ENCODE measurements at regions not wholly inside any gene's neighbourhood (a gene's known extent, or its start where the extent isn't known, plus 50 kb on each side); places are given as distances from the start of the nearest gene placed in this dataset.
"Not testable (repeated sequence)": the region's sequence is repeated elsewhere in the genome, so short reads cannot be mapped to it uniquely, and the experiment has no call there.

- no peak for DNase-seq (ENCODE audit: low read depth)
Measured at GRCh38 chr15:68482246-68482645, 50.3 kb upstream of the ITGA11 start.

DNA sequence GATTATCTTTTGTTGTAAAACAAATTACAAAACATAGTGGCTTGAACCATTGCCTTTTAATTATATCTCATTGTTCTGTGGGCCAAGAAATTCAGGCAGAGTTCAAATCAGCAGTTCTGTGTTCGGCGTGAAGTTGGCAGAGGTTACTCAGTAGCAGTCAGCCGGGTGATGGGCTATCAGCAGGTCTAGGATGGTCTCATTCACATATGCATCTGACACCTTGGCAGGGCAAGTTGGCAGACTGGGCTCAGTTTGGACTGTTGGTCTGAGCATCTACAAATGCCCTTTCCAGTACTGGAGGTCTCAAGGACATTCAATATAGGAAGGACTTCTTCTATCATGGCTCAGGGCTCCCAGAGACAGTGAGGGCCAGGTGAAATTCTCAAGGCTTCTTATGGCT is 51.2 kb upstream of the ITGA11 start:
- no peak for DNase-seq (ENCODE audit: low read depth)

GRCh38 chr15:68484220-68484619 is 52.3 kb upstream of the ITGA11 start:
- DNase-seq (ENCODE audit: low read depth) = no peak

GRCh38 chr15:68484696-68485400 is 52.9 kb upstream of the ITGA11 start:
- peak; percentile 87 for DNase-seq (ENCODE audit: low read depth)

- no peak for DNase-seq (ENCODE audit: low read depth)
Measured at GRCh38 chr15:68485721-68486360, 53.9 kb upstream of the ITGA11 start.

DNA sequence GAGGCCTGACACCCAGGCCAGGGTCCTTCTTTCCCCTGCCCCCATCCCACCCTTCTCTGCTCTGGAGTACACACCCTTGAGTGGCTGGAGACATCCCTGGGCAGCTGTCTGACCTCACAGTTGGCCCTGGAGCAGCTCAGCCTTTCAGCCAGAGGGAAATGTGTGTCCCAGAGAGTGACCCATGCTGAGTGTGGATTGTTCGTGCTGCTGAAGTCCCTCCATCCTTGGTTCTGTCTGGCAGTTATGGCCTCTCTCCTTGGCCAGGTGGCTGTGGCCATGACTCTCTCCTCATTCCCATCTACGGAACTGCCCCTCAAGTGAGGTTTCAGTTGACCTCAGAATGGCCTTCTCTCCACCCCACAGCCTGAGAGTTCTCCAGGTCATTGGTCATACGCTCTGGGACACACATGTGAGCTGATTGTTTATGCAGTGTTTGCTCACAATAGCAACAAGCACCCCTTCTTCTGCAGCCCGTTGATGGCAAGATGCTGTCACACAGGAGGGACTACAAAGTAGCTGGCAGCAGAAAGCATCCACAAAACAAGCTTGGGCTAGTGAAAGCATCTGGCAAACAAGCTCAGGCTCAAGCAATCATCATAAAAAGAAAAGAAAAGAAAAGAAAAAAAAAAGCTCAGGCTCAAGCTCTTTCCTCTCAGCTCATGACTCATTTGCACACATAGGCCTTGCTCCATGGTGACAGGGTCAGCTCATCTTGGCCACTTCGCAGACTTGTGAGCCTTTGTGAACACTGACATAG is 55.3 kb upstream of the ITGA11 start:
- DNase-seq (ENCODE audit: low read depth) = peak; percentile 77

GRCh38 chr15:68488290-68488689 is 56.3 kb upstream of the ITGA11 start:
- no peak for DNase-seq (ENCODE audit: low read depth)

DNA sequence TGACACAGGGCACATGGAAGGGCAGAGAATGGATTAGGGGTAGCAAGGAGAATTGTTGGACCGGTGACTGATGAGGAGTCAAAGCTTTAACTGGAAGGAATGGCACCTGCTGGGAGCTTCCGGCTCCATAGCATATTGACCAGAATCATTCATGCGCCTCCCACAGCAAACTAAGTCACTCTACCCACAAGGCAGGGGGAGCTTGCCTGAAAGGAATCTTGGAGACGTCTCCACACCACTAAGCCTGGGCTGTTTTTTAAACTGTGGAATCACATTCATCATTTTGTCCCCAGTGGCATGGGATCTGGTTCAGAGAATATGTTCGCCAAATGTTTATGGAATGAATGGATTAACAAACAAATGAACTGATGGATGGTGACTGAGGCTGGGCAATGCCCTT is 57.0 kb upstream of the ITGA11 start:
- DNase-seq (ENCODE audit: low read depth) = no peak

DNA sequence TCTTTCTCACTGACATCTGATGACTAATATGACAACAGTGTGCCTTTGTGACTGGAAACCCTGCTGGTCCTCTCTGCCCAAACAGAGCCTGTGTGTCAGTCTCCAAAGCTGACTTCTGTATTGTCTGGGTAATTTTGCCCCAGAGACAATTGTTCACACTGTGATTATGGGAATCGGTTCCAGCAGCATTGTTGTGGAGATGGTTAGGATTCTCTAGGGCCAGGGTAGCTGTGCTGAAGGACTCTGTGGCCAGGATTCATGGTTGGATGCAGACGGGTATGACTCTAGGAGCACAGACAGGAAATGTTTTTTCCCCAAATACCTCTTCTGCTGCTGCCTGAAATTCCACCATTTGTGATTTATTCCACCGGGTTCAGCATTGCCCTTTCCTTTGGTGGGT is 57.5 kb upstream of the ITGA11 start:
- DNase-seq (ENCODE audit: low read depth) = no peak

- DNase-seq (ENCODE audit: low read depth) = no peak
Measured at GRCh38 chr15:68491415-68492106, 59.6 kb upstream of the ITGA11 start.

GRCh38 chr15:68492855-68493254 is 60.9 kb upstream of the ITGA11 start:
- DNase-seq (ENCODE audit: low read depth) = no peak

- no peak for DNase-seq (ENCODE audit: low read depth)
Measured at GRCh38 chr15:68493629-68494028, 61.7 kb upstream of the ITGA11 start.

DNA sequence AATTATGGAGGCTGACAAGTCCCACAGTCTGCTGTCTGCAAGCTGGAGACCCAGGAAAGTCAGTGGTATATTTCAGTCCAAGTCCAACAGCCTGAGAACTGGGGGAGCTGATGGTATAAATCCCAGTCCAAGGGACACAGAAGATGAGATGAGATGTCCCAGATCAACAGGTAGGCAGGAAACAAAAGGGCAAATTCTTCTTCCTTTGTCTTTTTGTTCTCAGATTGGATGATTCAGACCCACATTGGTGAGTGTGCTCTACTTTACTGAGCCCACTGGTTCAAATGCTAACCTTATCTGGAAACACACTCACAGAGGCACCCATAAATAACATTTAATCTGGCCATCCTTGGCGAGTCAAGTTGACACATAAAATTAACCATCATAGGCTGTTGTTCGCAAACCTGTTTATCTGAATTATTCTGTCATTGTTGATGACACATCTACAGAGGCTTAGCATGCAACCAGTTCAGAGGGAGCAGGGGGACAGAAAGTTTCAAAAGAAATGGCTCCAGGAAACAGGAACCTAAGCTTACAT is 62.7 kb upstream of the ITGA11 start:
- DNase-seq (ENCODE audit: low read depth) = no peak

GRCh38 chr15:68495221-68495950 is 63.4 kb upstream of the ITGA11 start:
- no peak for DNase-seq (ENCODE audit: low read depth)

DNA sequence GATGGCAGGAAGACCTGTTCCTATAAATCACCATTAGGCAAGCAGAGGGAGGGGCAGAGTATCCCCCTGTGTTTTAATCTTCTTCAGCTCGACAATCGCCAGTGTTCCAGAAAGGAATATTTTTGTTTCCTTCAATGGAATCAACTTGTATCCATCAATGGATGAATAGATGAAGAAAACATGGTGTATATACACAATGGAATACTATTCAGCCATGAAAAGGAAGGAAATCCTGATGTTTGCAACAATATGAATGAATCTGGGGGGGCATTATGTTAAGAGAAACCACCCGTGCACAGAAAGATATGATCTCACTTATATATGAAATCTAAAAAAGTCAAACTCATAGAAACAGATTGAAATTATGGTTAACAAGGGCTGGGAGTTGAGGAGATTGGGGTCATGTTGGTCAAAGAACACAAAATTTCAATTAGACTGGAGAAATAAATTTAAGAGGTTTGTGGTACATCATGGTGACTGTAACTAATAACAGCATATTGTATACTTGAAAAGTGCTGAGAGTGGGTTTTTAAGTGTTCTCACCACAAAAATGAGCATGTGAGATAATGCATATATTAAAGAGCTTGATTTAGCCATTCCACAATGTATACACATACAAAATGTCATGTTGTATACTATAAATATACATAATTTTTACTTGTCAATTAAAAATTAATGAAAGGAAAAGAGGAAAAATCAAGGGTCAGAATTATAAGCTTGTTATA is 64.2 kb upstream of the ITGA11 start:
- DNase-seq (ENCODE audit: low read depth) = no peak

GRCh38 chr15:68496751-68497150 is 64.8 kb upstream of the ITGA11 start:
- DNase-seq (ENCODE audit: low read depth) = not testable (repeated sequence)

DNA sequence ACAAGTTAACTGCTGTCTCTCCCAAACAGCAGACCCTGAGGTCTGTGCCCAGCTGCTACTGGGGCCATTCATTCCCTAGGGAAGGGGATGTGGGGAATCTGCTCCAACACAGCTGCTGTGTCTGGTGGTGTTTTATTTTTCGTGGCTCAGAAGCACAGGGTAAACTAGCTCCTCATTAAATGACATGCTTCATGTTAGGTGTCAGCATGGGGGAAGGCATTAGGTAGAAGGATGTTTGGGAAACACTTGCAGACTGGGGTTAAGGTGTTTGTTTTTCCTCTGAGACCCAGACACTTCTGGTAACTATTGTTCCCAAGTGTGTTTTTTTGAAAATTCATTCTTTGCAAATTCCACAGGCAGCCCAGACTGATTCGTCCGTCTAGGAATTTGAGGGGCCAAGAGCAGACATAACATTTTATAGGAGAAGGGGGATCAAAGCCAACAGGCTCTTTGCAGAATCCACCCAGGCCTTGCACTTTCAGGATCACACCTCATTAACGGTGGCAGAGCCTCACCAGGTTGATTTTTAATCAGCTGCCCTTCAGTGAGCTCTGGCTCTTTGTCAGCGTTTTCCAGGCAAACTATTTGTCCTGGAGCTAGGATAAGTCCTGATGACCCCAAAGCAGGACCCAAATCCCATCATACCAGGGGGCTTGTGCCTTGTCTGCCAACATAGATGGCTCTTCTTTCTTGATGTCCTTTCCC is 65.4 kb upstream of the ITGA11 start:
- no peak for DNase-seq (ENCODE audit: low read depth)

GRCh38 chr15:68498076-68498475 is 66.1 kb upstream of the ITGA11 start:
- DNase-seq (ENCODE audit: low read depth) = no peak

- DNase-seq (ENCODE audit: low read depth) = no peak
Measured at GRCh38 chr15:68499620-68500312, 67.8 kb upstream of the ITGA11 start.

Measured in GM04503 (cell line).